OCI-LY1 (cell line): ENCODE measurements at regions not wholly inside any gene's neighbourhood (a gene's known extent, or its start where the extent isn't known, plus 50 kb on each side); places are given as distances from the start of the nearest gene placed in this dataset.

ENCODE experiments used
- EZH2 ChIP-seq: fragments of 200-600 bp; sonication (generic), shearing (Covaris generic); IDR thresholded peaks from 2 replicates; pipeline ENCODE4 v1.8.0; 2017; ENCODE audit warnings: borderline replicate concordance, mixed run types, mild to moderate bottlenecking, antibody characterized with exemption, low read length, moderate library complexity, mixed read lengths
- TF ChIP-seq, protein P1 (sequence below): fragments of 200-600 bp; sonication (generic), shearing (Covaris generic); IDR thresholded peaks from 2 replicates; pipeline ENCODE4 v1.5.1; 2017; ENCODE audit warnings: mild to moderate bottlenecking, antibody characterized with exemption, low read length, moderate library complexity, mixed read lengths

DNA sequence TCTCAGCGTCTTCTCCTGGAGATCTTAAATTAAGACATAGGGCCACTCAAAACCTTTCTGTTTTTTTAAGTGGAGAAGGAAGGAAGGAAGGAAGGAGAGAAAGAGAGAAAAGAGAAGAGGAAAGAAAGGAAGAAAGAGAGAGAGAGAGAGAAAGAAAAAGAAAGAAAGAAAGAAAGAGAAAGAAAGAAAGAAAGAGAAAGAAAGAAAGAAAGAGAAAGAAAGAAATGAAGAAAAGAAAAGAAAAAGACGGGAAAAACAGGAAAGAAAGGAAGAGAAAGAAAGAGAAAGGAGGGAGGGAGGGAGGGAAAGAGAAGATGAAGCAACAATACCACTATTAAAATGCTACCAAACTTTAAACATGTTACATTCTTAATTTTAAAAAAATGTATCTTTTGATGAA is 336.5 kb upstream of the ARID1B start:
- TF ChIP-seq EZH2, result no peak
- TF ChIP-seq, protein P1, sequence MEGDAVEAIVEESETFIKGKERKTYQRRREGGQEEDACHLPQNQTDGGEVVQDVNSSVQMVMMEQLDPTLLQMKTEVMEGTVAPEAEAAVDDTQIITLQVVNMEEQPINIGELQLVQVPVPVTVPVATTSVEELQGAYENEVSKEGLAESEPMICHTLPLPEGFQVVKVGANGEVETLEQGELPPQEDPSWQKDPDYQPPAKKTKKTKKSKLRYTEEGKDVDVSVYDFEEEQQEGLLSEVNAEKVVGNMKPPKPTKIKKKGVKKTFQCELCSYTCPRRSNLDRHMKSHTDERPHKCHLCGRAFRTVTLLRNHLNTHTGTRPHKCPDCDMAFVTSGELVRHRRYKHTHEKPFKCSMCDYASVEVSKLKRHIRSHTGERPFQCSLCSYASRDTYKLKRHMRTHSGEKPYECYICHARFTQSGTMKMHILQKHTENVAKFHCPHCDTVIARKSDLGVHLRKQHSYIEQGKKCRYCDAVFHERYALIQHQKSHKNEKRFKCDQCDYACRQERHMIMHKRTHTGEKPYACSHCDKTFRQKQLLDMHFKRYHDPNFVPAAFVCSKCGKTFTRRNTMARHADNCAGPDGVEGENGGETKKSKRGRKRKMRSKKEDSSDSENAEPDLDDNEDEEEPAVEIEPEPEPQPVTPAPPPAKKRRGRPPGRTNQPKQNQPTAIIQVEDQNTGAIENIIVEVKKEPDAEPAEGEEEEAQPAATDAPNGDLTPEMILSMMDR, result no peak
